Ascending aorta (tissue), 2 donors: ENCODE measurements at regions not wholly inside any gene's neighbourhood (a gene's known extent, or its start where the extent isn't known, plus 50 kb on each side); places are given as distances from the start of the nearest gene placed in this dataset.

ENCODE experiments used
- DNase-seq, 2 donors: peaks; one replicate each; pipeline ENCODE4 v3.0.0-alpha.2; 2019; ENCODE audit warnings: low spot score in 2 of 2
- H3K27ac ChIP-seq, 2 donors: fragments of 200-600 bp; sonication (generic); one replicate each; pipeline ENCODE4 v1.5.1; 2016 to 2017; ENCODE audit warnings: mild to moderate bottlenecking in 1 of 2
- H3K27me3 ChIP-seq: fragments of 200-600 bp; sonication (generic); one replicate; pipeline ENCODE4 v1.5.1; 2017
- H3K36me3 ChIP-seq, 2 donors: fragments of 200-600 bp; sonication (generic); one replicate each; pipeline ENCODE4 v1.5.1; 2016
- H3K4me1 ChIP-seq, 2 donors: fragments of 200-600 bp; sonication (generic); one replicate each; pipeline ENCODE4 v1.5.1; 2016 to 2017; ENCODE audit warnings: mild to moderate bottlenecking in 1 of 2
- H3K4me3 ChIP-seq, 2 donors: fragments of 200-600 bp; sonication (generic); one replicate each; pipeline ENCODE4 v1.5.1; 2016 to 2017; ENCODE audit warnings: mild to moderate bottlenecking in 1 of 2
- H3K9me3 ChIP-seq, 2 donors: fragments of 200-600 bp; sonication (generic); one replicate each; pipeline ENCODE4 v1.5.1; 2016
- intact Hi-C: fragments of 100-400 bp; cut with DNase I; formaldehyde crosslinking; loops from one replicate; pipeline ENCODE4 v1.15.1; 2023
- TF ChIP-seq, protein P1 (sequence below), 3 experiments: fragments of 200-600 bp in 2 of 3; fragments of 450-650 bp in 1 of 3; sonication (generic) in 2 of 3; IDR thresholded peaks; one replicate each; pipeline ENCODE4 v1.5.1; 2016 to 2019; ENCODE audit warnings: antibody characterized with exemption in 3 of 3, mild to moderate bottlenecking in 1 of 3, moderate library complexity in 1 of 3

GRCh38 chr5:123965626-123966025 is 453.6 kb downstream of the CSNK1G3 start:
- no peaks in the 10 kb centered on the region for H3K9me3 ChIP-seq
- no peak overlapping the region for H3K4me3 ChIP-seq
- no peaks in the 10 kb centered on the region for H3K36me3 ChIP-seq
- intact Hi-C loops, result no loop called here
- H3K4me1 ChIP-seq, result no peaks in the 10 kb centered on the region
- no peak overlapping the region for H3K27ac ChIP-seq
- TF ChIP-seq, protein P1, sequence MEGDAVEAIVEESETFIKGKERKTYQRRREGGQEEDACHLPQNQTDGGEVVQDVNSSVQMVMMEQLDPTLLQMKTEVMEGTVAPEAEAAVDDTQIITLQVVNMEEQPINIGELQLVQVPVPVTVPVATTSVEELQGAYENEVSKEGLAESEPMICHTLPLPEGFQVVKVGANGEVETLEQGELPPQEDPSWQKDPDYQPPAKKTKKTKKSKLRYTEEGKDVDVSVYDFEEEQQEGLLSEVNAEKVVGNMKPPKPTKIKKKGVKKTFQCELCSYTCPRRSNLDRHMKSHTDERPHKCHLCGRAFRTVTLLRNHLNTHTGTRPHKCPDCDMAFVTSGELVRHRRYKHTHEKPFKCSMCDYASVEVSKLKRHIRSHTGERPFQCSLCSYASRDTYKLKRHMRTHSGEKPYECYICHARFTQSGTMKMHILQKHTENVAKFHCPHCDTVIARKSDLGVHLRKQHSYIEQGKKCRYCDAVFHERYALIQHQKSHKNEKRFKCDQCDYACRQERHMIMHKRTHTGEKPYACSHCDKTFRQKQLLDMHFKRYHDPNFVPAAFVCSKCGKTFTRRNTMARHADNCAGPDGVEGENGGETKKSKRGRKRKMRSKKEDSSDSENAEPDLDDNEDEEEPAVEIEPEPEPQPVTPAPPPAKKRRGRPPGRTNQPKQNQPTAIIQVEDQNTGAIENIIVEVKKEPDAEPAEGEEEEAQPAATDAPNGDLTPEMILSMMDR (IDR thresholded peaks at IDR 0.05), result no peak
- no peak for DNase-seq
- no peaks in the 10 kb centered on the region for H3K27me3 ChIP-seq

- DNase-seq, result no peak
- H3K9me3 ChIP-seq, result no peaks in the 10 kb centered on the region
- H3K4me3 ChIP-seq, result no peak overlapping the region
- TF ChIP-seq, protein P1 (IDR thresholded peaks at IDR 0.05), result no peak
- H3K4me1 ChIP-seq, result no peaks in the 10 kb centered on the region
- no peaks in the 10 kb centered on the region for H3K36me3 ChIP-seq
- H3K27ac ChIP-seq, result no peak overlapping the region
- intact Hi-C loops, result no loop called here
- H3K27me3 ChIP-seq, result no peaks in the 10 kb centered on the region
These were observed 452.9 kb downstream of the CSNK1G3 start for GRCh38 chr5:123964884-123965283.

- H3K27ac ChIP-seq, result no peak overlapping the region
- no peaks in the 10 kb centered on the region for H3K36me3 ChIP-seq
- H3K4me1 ChIP-seq, result no peaks in the 10 kb centered on the region
- no peak for DNase-seq
- H3K4me3 ChIP-seq, result no peak overlapping the region
- intact Hi-C loops, result no loop called here
- H3K27me3 ChIP-seq, result no peaks in the 10 kb centered on the region
- no peaks in the 10 kb centered on the region for H3K9me3 ChIP-seq
- TF ChIP-seq, protein P1 (IDR thresholded peaks at IDR 0.05), result no peak
These were observed 448.5 kb downstream of the CSNK1G3 start for GRCh38 chr5:123960526-123960925.

- H3K4me1 ChIP-seq, result no peaks in the 10 kb centered on the region
- no peaks in the 10 kb centered on the region for H3K9me3 ChIP-seq
- H3K27ac ChIP-seq, result no peak overlapping the region
- DNase-seq, result no peak
- no peak overlapping the region for H3K4me3 ChIP-seq
- H3K27me3 ChIP-seq, result no peaks in the 10 kb centered on the region
- TF ChIP-seq, protein P1 (IDR thresholded peaks at IDR 0.05), result no peak
- no peaks in the 10 kb centered on the region for H3K36me3 ChIP-seq
- intact Hi-C loops, result no loop called here
These were observed 439.6 kb downstream of the CSNK1G3 start for GRCh38 chr5:123951582-123951977.

GRCh38 chr5:123950701-123951581 is 439.0 kb downstream of the CSNK1G3 start:
- H3K36me3 ChIP-seq, result no peaks in the 10 kb centered on the region
- no peak for DNase-seq
- no peak overlapping the region for H3K4me3 ChIP-seq
- no peak overlapping the region for H3K27ac ChIP-seq
- H3K4me1 ChIP-seq, result no peaks in the 10 kb centered on the region
- H3K9me3 ChIP-seq, result no peaks in the 10 kb centered on the region
- no peaks in the 10 kb centered on the region for H3K27me3 ChIP-seq
- TF ChIP-seq, protein P1 (IDR thresholded peaks at IDR 0.05), result no peak
- intact Hi-C loops, result no loop called here
